ENCODE measurements at regions not wholly inside any gene's neighbourhood (a gene's known extent, or its start where the extent isn't known, plus 50 kb on each side); places are given as distances from the start of the nearest gene placed in this dataset.

- no peak for TF ChIP-seq CTCF (IDR thresholded peaks at IDR 0.05)
- TF ChIP-seq POLR2A (IDR thresholded peaks at IDR 0.05): no peak
- no peak for TF ChIP-seq EP300 (IDR thresholded peaks at IDR 0.05)
Measured at GRCh38 chr5:101720033-101720432, 576.1 kb downstream of the SLCO4C1 start.
